Hepatocyte (in vitro differentiated cells): ENCODE measurements at regions not wholly inside any gene's neighbourhood (a gene's known extent, or its start where the extent isn't known, plus 50 kb on each side); places are given as distances from the start of the nearest gene placed in this dataset.

Experiments
- DNase-seq: peaks from one replicate; pipeline ENCODE4 v3.0.0-alpha.2; 2016; ENCODE audit warnings: low spot score
- H2AFZ ChIP-seq: fragments of 200-600 bp; sonication (generic); 2 replicates; pipeline ENCODE4 v1.6.0; 2016; ENCODE audit warnings: antibody characterized with exemption, mild to moderate bottlenecking
- H3K27ac ChIP-seq: fragments of 200-600 bp; sonication (generic); 2 replicates; pipeline ENCODE4 v1.5.1; 2016; ENCODE audit warnings: mild to moderate bottlenecking
- H3K27me3 ChIP-seq: fragments of 200-600 bp; sonication (generic); 2 replicates; pipeline ENCODE4 v1.6.1; 2016
- H3K36me3 ChIP-seq: fragments of 200-600 bp; sonication (generic); replicated peaks from 2 replicates; pipeline ENCODE4 v1.5.1; 2016; ENCODE audit warnings: low read depth; ENCODE audit not compliant: insufficient read depth
- H3K4me1 ChIP-seq: fragments of 200-600 bp; sonication (generic); 2 replicates; pipeline ENCODE4 v1.5.1; 2016; ENCODE audit warnings: mild to moderate bottlenecking, moderate library complexity; ENCODE audit not compliant: insufficient read depth
- H3K4me2 ChIP-seq: fragments of 200-600 bp; sonication (generic); 2 replicates; pipeline ENCODE4 v1.6.0; 2016
- H3K4me3 ChIP-seq: fragments of 200-600 bp; sonication (generic); 2 replicates; pipeline ENCODE4 v1.5.1; 2016; ENCODE audit warnings: mild to moderate bottlenecking
- H3K79me2 ChIP-seq: fragments of 200-600 bp; sonication (generic); 2 replicates; pipeline ENCODE4 v1.6.0; 2017; ENCODE audit warnings: mild to moderate bottlenecking
- H3K9me2 ChIP-seq: fragments of 200-600 bp; sonication (generic); replicated peaks from 2 replicates; pipeline ENCODE4 v1.6.0; 2017; ENCODE audit warnings: mild to moderate bottlenecking; ENCODE audit not compliant: insufficient read depth
- H3K9me3 ChIP-seq: fragments of 200-600 bp; sonication (generic); 2 replicates; pipeline ENCODE4 v1.5.1; 2016; ENCODE audit warnings: low read depth, mild to moderate bottlenecking
- H4K20me1 ChIP-seq: fragments of 200-600 bp; sonication (generic); 2 replicates; pipeline ENCODE4 v1.6.0; 2016; ENCODE audit warnings: mild to moderate bottlenecking; ENCODE audit not compliant: insufficient read depth, poor library complexity, severe bottlenecking
- CTCF ChIP-seq: fragments of 200-600 bp; sonication (generic); IDR thresholded peaks from 2 replicates; pipeline ENCODE4 v1.5.1; 2016; ENCODE audit warnings: antibody characterized with exemption, mild to moderate bottlenecking; ENCODE audit not compliant: poor library complexity
- EZH2 ChIP-seq: fragments of 200-600 bp; sonication (generic); IDR thresholded peaks from 2 replicates; pipeline ENCODE4 v1.6.1; 2016; ENCODE audit warnings: antibody characterized with exemption, mild to moderate bottlenecking, borderline replicate concordance
- EZH2phosphoT487 ChIP-seq: fragments of 200-600 bp; sonication (generic); IDR thresholded peaks from one replicate; pipeline ENCODE4 v1.6.1; 2018; ENCODE audit warnings: antibody characterized with exemption, mild to moderate bottlenecking, low read depth, moderate library complexity; ENCODE audit not compliant: unreplicated experiment, severe bottlenecking
- WGBS: methylation state at CpG from one replicate; pipeline ENCODE4 v1.1.6; 2016; ENCODE audit warnings: low lambda C conversion rate; ENCODE audit errors: missing lambda C conversion rate; 5-methylcytosine and 5-hydroxymethylcytosine counted together

- Histone ChIP-seq H3K36me3 (no peaks in the 10 kb centered on the region), H3K9me3 (no peaks in the 10 kb centered on the region), H3K79me2 (peaks cover 6% of the 10 kb centered on the region), H3K27ac (peak overlapping the region; percentile 97), H3K27me3 (no peaks in the 10 kb centered on the region), H3K4me3 (peak overlapping the region; percentile 28), H3K4me2 (peak overlapping the region; percentile 75), H2AFZ (peak overlapping the region; percentile 31), H3K4me1 (no peaks in the 10 kb centered on the region), H4K20me1 (no peaks in the 10 kb centered on the region), H3K9me2 (no peaks in the 10 kb centered on the region)
- no peak for TF ChIP-seq EZH2
- no peak for TF ChIP-seq EZH2phosphoT487
- TF ChIP-seq CTCF: no peak
- peak; percentile 89 for DNase-seq
- 2% methylated on average over 23 of the region's 23 CpGs for WGBS
Measured at GRCh38 chr2:61763605-61764034, 90.2 kb downstream of the FAM161A start.

- no peak for DNase-seq
- H2AFZ ChIP-seq: no peak overlapping the region
- no peak overlapping the region for H3K27ac ChIP-seq
- H3K27me3 ChIP-seq: no peaks in the 10 kb centered on the region
- no peaks in the 10 kb centered on the region for H3K9me3 ChIP-seq
- WGBS: 93% methylated on average over 8 of the region's 8 CpGs
- H3K9me2 ChIP-seq: no peaks in the 10 kb centered on the region
- H4K20me1 ChIP-seq: no peaks in the 10 kb centered on the region
- H3K36me3 ChIP-seq: no peaks in the 10 kb centered on the region
- peak overlapping the region; percentile 75 for H3K4me2 ChIP-seq
- no peaks in the 10 kb centered on the region for H3K4me1 ChIP-seq
- TF ChIP-seq EZH2 (no peak), EZH2phosphoT487 (no peak), CTCF (no peak)
- no peak overlapping the region for H3K4me3 ChIP-seq
- peaks cover 6% of the 10 kb centered on the region for H3K79me2 ChIP-seq
Measured at GRCh38 chr2:61762292-61762691, 91.6 kb downstream of the FAM161A start.

GRCh38 chr2:61759718-61760117 lies 94.1 kb downstream of the FAM161A start:
- Histone ChIP-seq H3K27me3 (no peaks in the 10 kb centered on the region), H3K27ac (peak overlapping the region; percentile 58), H3K4me3 (no peak overlapping the region), H3K4me2 (no peak overlapping the region), H3K9me3 (no peaks in the 10 kb centered on the region), H4K20me1 (no peaks in the 10 kb centered on the region), H3K9me2 (no peaks in the 10 kb centered on the region), H3K79me2 (peaks cover 6% of the 10 kb centered on the region), H3K36me3 (no peaks in the 10 kb centered on the region), H3K4me1 (no peaks in the 10 kb centered on the region), H2AFZ (no peak overlapping the region)
- no peak for DNase-seq
- TF ChIP-seq EZH2phosphoT487 (no peak), EZH2 (no peak), CTCF (no peak)
- WGBS: 88% methylated on average over 2 of the region's 2 CpGs

GRCh38 chr2:61759005-61759404 lies 94.9 kb downstream of the FAM161A start:
- no peaks in the 10 kb centered on the region for H3K36me3 ChIP-seq
- no peak overlapping the region for H2AFZ ChIP-seq
- H3K9me2 ChIP-seq: no peaks in the 10 kb centered on the region
- peaks cover 6% of the 10 kb centered on the region for H3K79me2 ChIP-seq
- H4K20me1 ChIP-seq: no peaks in the 10 kb centered on the region
- 76% methylated on average over 4 of the region's 4 CpGs for WGBS
- H3K4me2 ChIP-seq: no peak overlapping the region
- peak overlapping the region; percentile 58 for H3K27ac ChIP-seq
- H3K4me3 ChIP-seq: no peak overlapping the region
- no peaks in the 10 kb centered on the region for H3K27me3 ChIP-seq
- H3K4me1 ChIP-seq: no peaks in the 10 kb centered on the region
- DNase-seq: peak; percentile 34
- no peaks in the 10 kb centered on the region for H3K9me3 ChIP-seq
- no peak for TF ChIP-seq CTCF
- no peak for TF ChIP-seq EZH2phosphoT487
- TF ChIP-seq EZH2: no peak
